HuH-7.5 (cell line): ENCODE measurements at regions not wholly inside any gene's neighbourhood (a gene's known extent, or its start where the extent isn't known, plus 50 kb on each side); places are given as distances from the start of the nearest gene placed in this dataset.
"Not testable (repeated sequence)": the region's sequence is repeated elsewhere in the genome, so short reads cannot be mapped to it uniquely, and the experiment has no call there.

ENCODE experiments used
- DNase-seq: peaks from one replicate; pipeline ENCODE4 v3.0.0; 2011; ENCODE audit warnings: low spot score

GRCh38 chr2:90069290-90069894 is 1377.9 kb downstream of the RPIA start:
- DNase-seq = peak; percentile 28

DNA sequence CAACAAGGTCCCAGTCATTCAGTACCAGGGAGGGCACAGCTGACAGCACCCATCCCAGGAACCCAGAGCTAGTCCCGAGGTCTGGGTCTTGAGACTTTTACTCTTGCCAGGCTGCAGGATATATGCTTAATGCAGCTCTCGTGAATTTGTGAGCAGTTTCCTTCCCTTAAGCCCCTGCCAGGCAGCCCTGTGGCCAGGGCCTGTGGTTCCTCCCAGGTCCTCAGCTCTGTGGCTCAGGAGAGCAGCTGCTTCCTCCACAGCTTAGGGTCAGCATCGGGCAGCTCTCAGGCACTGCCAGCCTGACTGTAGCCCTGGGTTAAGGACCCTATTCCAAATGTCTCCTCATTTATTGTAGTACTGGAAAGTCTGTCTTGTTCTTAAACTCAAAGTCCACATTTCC is 1384.8 kb downstream of the RPIA start:
- DNase-seq = no peak

- DNase-seq = no peak
These were observed 1386.5 kb downstream of the RPIA start for GRCh38 chr2:90077948-90078347.

DNA sequence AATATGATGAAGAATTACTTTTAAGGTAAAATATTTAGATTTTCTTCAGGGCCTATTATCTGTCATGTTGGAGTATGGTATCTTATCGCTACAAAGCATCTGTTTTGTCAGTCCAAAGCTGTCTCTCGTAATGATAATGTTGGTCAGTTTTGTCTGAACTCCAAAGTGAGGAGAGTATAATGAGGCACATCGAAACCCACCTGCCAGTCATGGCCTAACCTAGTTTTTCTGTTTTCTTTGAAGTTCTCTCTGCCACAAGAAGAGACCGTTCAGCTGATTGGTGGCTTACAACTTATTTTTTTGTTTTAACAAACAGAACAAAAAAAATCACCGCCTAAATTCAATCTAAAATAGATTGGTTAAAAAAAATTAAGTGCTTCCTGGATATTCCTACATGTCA is 1387.9 kb downstream of the RPIA start:
- no peak for DNase-seq

DNA sequence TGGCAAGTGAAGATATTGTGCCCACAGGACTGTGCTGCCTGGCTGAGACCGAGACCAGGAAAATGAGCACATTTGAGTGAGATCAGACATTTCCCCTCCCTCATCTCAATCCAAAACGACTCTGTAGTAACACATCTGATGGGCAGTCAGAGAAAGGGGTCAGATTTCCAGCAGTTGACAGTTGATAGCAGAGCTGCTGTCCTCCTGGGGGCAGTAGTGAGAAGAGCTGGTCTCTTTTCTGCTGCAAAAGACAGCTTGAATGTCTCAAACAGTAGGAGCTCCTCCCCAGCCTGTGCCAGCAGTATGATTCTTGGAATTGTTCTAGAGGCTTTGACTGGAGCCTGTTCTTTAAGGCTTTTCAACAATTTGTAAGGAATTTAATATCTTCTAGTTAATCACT is 1396.3 kb downstream of the RPIA start:
- not testable (repeated sequence) for DNase-seq

DNA sequence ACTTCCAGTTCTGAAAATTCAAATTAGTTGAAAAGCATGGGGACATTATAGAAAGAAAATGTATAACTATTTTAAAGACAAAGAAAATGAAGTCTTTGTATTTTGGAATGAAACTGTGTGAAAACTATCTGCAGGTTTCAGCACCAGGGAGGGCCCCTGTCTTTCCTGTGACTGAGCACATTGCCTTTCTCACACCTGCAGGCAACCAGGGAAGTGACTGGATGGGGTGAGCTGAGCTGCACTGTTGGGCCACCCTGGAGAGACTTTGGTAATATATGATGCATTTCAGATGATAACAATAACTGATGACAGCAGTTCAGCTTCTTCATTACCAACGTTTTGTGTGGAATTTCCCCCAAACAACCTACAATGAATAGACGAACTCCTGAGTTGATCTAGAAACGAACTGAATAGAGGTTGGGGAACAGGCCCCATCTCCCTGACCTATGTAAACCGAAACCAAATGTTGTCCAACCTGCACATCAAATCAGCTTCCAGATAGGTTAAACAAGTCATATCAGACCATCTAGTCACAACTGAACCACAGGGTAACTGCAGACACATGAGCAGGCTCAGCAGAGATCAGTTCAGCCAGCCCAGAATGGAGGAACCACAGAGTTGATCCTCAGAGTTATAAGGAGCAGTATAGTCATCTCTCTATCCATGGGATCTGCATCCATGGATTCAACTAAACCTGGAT is 1402.2 kb downstream of the RPIA start:
- DNase-seq = not testable (repeated sequence)

- not testable (repeated sequence) for DNase-seq
These were observed 1406.1 kb downstream of the RPIA start for GRCh38 chr2:90097617-90098016.

DNA sequence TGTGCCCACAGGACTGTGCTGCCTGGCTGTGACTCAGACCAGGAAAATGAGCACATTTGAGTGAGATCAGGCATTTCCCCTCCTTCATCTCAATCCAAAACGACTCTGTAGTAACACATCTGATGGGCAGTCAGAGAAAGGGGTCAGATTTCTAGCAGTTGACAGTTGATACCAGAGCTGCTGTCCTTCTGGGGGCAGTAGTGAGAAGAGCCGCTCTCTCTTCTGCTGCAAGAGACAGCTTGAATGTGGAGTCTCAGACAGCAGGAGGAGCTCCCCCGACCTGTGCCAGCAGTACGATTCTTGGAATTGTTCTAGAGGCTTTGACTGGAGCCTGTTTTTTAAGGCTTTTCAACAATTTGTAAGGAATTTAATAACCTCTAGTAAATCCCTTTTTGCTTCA is 1413.7 kb downstream of the RPIA start:
- not testable (repeated sequence) for DNase-seq

GRCh38 chr2:90123409-90123808 is 1431.9 kb downstream of the RPIA start:
- DNase-seq = not testable (repeated sequence)

DNA sequence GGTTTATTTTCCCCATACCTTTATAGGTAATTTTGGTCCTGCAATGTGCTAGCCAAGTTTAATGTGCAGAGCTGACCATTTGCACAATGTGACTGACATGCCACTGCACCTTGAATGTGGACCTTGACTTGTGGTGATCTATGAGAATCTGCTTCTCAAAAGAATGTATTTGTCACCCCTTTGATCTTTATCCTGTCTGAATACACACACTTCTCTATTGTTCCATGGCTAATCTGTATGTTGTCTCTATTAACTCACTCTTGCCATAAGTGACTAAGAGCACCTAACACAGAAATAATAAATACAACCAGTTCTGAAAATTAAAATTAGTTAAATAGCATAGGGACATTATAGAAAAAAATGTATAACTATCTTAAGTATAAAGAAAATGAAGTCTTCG is 1447.6 kb downstream of the RPIA start:
- DNase-seq = not testable (repeated sequence)

- not testable (repeated sequence) for DNase-seq
These were observed 1450.1 kb downstream of the RPIA start for GRCh38 chr2:90141558-90141957.

GRCh38 chr2:90151805-90152204 is 1460.3 kb downstream of the RPIA start:
- DNase-seq = not testable (repeated sequence)

DNA sequence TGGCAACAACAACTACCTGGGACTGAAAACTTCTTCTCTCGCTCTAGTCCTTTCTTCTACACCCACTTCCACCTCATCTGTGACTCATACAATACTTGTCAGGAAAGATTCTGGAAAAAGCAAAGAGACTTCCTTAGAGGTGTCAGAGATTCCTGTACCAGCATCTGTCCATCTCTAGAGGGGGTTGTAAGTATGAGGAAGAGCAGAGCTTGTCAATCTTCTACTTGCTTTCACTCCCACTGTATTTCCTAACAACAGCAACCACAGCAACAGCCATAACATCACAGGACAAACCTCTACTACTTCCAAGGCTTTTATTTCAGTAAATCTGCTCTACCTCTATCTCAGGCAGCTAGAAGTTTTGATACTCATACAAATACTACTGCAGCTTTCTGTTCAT is 1479.5 kb downstream of the RPIA start:
- DNase-seq = not testable (repeated sequence)

DNA sequence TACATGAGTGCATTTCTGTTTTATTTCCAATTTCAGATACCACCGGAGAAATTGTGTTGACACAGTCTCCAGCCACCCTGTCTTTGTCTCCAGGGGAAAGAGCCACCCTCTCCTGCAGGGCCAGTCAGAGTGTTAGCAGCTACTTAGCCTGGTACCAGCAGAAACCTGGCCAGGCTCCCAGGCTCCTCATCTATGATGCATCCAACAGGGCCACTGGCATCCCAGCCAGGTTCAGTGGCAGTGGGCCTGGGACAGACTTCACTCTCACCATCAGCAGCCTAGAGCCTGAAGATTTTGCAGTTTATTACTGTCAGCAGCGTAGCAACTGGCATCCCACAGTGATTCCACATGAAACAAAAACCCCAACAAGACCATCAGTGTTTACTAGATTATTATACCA is 1481.6 kb downstream of the RPIA start:
- DNase-seq = not testable (repeated sequence)

DNA sequence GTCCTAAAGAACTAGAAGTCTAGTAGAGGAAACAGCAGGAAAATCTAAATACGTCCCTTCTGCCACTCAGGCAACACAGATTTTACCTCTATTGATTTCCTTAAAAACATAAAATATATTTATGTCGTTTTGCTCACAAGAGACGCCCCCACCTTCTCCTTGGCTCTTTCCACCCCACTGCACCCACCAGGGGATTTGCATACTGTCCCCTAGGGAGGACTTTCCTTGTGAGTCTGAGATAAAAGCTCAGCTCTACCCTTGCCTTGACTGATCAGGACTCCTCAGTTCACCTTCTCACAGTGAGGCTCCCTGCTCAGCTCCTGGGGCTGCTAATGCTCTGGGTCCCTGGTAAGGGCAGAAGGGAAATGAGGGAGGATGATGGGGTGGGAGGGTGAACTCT is 1488.1 kb downstream of the RPIA start:
- not testable (repeated sequence) for DNase-seq

DNA sequence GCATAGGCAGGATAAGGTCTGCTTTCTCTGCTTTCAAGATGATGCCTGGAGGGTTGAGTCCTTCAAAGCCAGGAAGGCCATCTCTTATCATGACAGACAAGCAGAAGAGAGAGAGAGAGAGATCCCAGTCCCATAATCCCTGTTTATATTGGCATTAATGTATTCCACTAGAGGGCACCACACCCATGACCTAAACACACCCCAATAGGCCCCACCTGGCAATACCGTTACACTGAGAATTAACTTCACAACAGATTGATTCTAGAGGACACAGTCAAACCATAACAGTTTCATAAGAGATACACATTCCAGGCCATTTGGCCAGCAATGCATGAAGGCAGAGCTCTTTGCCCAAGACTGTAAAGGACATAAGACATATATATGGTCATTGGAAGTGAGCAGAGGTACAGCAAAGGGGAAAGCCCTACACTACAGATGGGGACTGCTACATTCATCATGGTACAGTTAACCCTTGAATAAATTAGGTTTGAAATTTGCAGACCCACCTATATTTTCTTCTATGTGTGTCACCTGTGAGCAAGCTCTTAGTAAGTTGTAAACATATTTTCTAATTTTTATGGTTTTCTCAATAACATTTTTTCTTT is 1516.1 kb downstream of the RPIA start:
- no peak for DNase-seq

DNA sequence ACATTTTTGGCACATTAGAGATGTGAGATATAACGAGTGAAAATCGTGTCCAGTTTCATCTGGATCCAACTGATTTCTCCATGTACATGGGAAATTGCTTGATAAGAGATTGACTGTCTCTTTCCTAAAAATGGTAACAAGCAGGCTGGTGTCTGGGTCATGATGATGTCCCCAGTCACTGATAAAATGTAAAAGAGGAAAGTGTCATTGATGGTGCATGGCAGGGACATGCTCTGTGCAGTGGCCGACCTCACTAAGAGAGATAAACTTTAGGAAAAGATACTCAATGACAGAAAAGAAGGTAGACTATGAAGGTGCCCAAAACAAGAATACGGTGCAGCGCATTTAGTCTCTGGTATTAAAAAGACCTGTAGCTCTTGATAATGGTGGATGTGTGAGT is 1517.5 kb downstream of the RPIA start:
- no peak for DNase-seq

DNA sequence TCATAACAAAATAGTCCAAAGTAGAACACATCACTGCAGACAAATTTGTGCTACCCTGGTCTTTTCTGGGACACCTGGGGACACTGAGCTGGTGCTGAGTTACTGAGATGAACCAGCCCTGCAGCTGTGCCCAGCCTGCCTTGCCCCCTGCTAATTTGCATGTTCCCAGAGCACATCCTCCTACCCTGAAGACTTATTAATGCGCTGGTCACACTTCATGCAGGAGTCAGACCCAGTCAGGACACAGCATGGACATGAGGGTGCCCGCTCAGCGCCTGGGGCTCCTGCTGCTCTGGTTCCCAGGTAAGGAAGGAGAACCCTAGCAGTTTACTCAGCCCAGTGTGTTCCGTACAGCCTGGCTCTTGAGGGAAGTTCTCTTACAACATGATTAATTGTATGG is 1518.3 kb downstream of the RPIA start:
- DNase-seq = no peak

DNA sequence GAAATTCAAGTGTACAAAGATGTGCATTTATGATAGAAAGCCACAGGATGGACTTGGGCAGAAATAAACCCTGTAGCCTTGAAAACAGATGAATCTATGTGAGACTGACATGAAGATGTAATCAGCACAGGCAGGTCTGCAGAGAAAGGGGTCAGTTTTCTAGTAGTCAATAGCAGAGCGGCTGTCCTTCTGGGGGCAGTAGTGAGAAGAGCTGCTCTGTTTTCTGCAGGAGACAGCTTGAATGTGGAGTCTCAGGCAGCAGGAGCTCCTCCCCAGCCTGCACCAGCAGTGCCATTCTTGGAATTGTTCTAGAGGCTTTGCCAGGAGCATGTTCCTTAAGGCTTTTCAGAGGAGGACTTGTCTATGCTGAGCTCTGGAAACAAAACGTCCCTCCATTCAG is 1524.4 kb downstream of the RPIA start:
- DNase-seq = not testable (repeated sequence)

GRCh38 chr2:90216801-90217200 is 1525.3 kb downstream of the RPIA start:
- not testable (repeated sequence) for DNase-seq

- DNase-seq = not testable (repeated sequence)
These were observed 1527.1 kb downstream of the RPIA start for GRCh38 chr2:90218534-90218933.

GRCh38 chr2:90220623-90221299 is 1529.3 kb downstream of the RPIA start:
- DNase-seq = not testable (repeated sequence)

- DNase-seq = no peak
These were observed 1529.8 kb downstream of the RPIA start for GRCh38 chr2:90221300-90221651.
